CD4-positive, alpha-beta T cell treated with Interleukin-17A for 4 hours (primary cell): ENCODE measurements at regions not wholly inside any gene's neighbourhood (a gene's known extent, or its start where the extent isn't known, plus 50 kb on each side); places are given as distances from the start of the nearest gene placed in this dataset.
"Not testable (repeated sequence)": the region's sequence is repeated elsewhere in the genome, so short reads cannot be mapped to it uniquely, and the experiment has no call there.

ENCODE experiments used
- DNase-seq: peaks from one replicate; pipeline ENCODE4 v3.0.0-alpha.2; 2020; ENCODE audit warnings: mixed read lengths

GRCh38 chr2:75324861-75325284, 125.6 kb upstream of the TACR1 start:
- DNase-seq = no peak

DNA sequence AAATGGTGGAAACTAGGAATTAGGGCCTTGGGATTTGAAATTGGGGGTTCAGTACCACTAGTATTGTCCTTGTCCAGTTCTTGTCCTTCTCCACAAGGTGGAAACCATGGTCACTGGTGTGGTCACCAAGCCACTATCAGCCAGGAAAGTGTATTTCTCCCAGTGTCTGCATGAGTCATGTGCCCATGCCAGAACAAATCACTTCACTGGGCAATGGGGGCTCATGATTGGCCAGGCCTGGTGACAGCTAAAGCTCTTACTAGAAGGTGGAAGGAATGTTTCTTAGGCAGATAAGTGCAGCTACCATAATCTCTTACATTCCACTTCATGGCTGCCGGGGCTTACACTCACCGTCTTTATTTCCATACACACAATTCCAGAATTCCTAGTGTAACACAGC, 124.8 kb upstream of the TACR1 start:
- DNase-seq = no peak

DNA sequence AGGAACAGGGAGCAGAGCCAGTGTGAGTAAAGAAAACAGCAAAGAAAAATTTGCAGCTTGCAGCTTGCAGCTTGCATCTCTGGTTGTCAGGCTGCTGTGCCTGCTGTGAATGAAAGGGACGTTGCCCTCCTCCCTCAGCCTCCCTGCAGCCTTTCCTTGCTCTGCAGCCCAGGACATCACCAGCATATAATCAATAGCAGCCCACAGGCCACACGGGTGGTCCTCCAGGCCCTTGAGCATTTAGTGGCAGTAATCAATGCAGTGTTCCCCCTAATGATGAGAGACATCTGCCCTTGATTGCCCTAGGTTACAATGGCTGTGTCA, 122.2 kb upstream of the TACR1 start:
- DNase-seq = no peak

DNA sequence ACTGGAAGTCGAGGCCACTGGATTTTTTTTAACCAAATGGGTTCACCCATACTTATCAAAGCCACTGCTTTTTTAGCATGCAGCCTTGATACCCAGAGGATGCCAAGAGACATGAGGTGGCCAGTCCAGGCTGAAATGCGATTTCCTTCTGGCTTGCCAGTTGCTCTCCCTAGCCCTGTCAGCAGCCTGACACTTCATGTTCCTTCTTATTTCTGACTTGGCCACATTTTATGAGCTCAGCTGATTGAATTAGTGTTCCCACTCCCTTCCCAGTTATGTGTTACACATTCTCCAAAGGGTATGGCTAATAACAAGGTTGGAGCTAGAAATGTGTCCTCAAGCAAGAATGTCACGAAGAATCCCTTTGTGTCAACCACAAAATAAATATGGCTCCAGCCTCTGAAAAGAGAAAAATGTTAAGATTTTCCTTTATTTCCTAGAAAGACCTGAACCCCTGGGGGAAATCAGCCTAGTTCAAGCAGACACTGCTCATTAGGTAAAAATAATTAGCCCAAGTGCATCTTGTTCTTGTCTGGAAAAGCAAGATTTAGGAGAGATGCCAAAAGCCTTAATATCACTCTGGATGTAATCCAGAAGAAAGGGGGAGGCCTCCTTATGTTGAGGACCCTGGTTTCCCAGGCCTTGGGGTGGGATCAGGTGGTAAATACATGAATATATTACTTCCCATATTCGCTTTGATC, 121.7 kb upstream of the TACR1 start:
- DNase-seq = no peak

- DNase-seq = no peak
Measured at GRCh38 chr2:75319951-75320350, 120.6 kb upstream of the TACR1 start.

DNA sequence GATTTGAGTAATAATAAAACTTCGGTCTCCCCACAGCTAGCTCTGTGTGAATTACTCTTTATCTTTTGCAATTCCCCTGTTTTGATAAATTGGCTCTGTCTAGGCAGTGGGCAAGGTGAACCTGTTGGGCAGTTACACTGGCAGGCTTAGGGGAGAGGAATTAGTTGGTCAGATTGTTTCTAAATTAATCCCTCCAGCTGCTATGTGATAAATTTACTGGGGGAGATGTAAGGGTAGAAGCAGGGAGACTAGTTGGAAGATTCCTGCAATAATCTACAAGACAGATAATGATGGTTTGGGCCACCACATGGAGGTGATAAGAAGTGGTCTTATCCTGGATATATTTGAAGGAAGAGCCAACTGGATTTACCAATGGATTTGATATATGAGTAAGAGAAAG, 118.5 kb upstream of the TACR1 start:
- DNase-seq = no peak

- no peak for DNase-seq
Measured at GRCh38 chr2:75317316-75317715, 118.0 kb upstream of the TACR1 start.

- DNase-seq = no peak
Measured at GRCh38 chr2:75315436-75315835, 116.1 kb upstream of the TACR1 start.

DNA sequence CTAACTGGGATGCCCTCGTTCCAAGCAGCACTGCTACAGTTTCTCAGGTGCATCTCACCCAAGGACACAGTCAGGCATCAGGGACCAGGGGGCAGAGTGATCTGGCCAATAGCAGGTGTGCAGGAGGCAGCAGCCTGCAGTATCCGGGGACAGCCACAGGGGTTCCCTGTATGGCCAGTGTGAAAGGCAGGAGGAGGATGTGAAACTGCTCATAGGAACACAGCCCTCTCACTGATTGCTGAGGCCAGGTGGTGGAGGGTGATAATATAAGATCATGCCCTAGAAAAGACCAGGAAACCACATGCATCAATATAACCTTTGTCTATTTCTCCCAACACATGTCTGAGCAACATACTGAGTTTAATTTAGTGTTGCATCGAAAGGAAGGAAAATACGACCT, 112.7 kb upstream of the TACR1 start:
- no peak for DNase-seq

GRCh38 chr2:75311521-75311920, 112.2 kb upstream of the TACR1 start:
- DNase-seq = no peak

DNA sequence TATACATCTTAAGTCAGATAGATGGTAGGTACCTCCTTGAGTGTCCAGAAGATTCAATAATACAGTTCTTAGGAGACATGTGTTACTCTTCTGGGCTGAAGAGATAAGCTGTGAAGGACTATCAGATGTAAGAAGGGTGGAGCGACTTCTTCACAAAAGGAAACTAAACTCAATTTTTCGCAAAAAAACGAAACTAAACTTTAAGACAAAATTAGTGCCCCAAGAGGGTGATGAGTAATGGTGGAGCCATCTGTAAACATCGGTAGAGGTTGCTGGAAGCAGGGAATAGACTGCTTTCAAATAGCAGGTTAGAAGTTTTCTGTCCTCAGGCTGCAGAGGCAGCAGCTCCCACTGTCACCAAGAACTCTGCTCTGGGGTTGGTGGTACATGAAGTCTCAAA, 111.6 kb upstream of the TACR1 start:
- DNase-seq = no peak

- DNase-seq = no peak
Measured at GRCh38 chr2:75309596-75310463, 110.5 kb upstream of the TACR1 start.

DNA sequence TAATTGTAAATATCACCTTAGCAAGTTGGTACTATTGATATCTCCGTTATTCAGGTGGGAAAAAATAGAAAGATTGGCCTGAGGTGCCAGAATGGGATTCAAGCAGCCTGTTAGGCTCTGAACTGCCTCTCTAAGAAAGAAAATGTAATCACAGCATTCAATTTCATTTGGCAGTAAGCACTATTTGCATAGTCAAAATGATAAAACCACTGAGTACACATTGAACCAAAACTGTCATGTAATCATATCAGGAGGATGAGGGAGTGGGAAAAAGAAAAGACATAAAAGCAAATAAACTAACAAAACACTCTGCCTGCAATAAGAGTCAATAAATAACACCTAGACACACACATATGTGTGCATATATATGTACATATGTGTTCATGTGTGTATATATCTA, 103.9 kb upstream of the TACR1 start:
- DNase-seq = no peak

- DNase-seq = no peak
Measured at GRCh38 chr2:75294362-75294761, 95.0 kb upstream of the TACR1 start.

- no peak for DNase-seq
Measured at GRCh38 chr2:75292826-75293225, 93.5 kb upstream of the TACR1 start.

GRCh38 chr2:75290600-75291150, 91.4 kb upstream of the TACR1 start:
- DNase-seq = no peak

- DNase-seq = no peak
Measured at GRCh38 chr2:75289771-75290170, 90.5 kb upstream of the TACR1 start.

DNA sequence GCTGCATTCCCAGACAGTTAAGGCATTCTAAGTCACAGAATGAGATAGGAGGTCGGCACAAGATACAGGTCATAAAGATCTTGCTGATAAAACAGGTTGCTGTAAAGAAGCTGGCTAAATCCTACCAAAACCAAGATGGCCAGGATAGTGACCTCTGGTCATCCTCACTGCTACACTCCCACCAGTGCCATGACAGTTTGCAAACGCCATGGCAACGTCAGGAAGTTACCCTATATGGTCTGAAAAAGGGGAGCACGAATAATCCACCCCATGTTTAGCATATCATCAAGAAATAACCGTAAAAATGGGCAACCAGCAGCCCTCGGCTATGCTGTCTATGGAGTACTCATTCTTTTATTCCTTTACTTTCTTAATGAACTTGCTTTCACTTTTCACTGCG, 89.9 kb upstream of the TACR1 start:
- not testable (repeated sequence) for DNase-seq

- no peak for DNase-seq
Measured at GRCh38 chr2:75288760-75289159, 89.4 kb upstream of the TACR1 start.

DNA sequence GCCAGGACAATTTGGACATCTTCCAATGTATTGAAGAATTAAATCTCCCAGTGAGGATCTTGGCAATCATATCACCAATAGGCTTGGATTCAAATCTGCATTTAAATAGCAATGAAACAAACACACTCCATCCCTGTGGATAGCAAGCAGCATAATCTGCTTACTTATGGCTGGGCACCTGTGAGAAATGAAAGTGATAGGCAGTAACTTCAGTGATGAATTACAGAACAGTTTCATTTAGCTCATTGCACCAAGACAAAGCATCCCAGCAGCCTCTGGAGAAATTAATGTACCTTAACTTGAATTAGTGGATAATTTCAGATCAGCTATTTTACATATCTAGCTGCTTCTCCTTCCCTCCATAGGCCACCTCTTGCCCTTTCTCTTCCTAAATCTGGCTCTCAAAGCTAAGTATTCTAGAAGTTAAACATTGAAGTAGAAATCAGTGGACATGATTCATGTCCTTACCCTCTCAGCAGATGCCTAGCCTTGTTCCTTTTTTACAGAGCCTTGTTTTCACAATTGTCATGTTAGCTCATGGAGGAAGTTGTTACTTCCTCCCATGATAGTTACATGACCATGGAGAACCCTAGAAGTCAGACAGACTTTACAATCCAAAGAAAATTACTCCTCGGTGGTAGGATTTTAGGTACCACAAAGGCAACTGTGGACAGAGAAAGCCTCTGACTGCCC, 88.5 kb upstream of the TACR1 start:
- DNase-seq = no peak

DNA sequence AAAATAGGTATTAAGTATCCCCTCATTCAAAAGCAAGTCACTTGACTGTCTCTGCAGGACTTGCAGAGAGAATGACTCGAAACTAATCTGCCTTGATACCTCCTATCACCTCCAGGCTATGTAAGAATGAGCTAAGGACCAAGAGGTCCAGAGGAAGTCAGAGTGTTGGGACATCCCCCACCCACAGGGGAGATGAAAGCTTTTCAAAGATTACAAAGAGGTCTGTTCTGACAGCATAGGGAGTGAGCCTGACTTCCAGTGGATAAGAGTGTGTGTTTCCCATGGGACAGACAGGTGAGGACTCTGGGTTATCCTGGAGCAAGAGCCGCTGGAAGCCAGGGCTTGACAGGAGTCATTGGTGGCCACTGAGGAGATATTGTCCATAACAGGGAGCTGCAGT, 85.0 kb upstream of the TACR1 start:
- no peak for DNase-seq

GRCh38 chr2:75278821-75279379, 79.6 kb upstream of the TACR1 start:
- no peak for DNase-seq

DNA sequence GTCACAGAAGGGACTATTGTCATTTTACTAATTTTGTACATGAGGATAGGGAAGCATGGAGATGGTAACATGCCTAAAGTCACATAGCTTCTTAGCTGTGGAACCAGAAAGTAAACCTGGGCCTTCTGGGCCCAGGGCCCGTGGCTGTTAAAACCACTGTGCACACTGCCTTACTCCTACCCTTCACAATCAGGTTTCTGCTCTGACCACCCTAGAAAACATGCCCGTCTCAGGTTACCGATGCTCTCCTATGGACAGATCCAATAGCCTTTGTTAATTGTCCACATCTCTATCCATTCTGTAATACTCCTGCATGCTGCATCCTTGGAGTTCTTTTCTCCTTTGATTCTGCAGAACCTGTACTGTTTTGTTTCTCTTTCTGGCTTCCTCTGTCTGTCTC, 79.0 kb upstream of the TACR1 start:
- DNase-seq = no peak
